Mesothelial cell of epicardium (in vitro differentiated cells): ENCODE measurements at regions not wholly inside any gene's neighbourhood (a gene's known extent, or its start where the extent isn't known, plus 50 kb on each side); places are given as distances from the start of the nearest gene placed in this dataset.

Experiments
- DNase-seq, 2 experiments: peaks; one replicate each; pipeline ENCODE4 v3.0.0; 2021; ENCODE audit warnings: low spot score in 2 of 2; ENCODE audit not compliant: unreplicated experiment in 2 of 2
- H3K27ac Mint-ChIP-seq: 2 replicates; pipeline ENCODE4 v1.8.0; 2021; ENCODE audit warnings: mixed read lengths
- H3K27me3 Mint-ChIP-seq: 2 replicates; pipeline ENCODE4 v1.8.0; 2021; ENCODE audit warnings: low read depth, mixed read lengths
- H3K36me3 Mint-ChIP-seq: 2 replicates; pipeline ENCODE4 v1.8.0; 2021; ENCODE audit warnings: mixed read lengths
- H3K4me1 Mint-ChIP-seq: 2 replicates; pipeline ENCODE4 v1.8.0; 2021; ENCODE audit warnings: mixed read lengths
- H3K4me3 Mint-ChIP-seq: 2 replicates; pipeline ENCODE4 v1.8.0; 2021; ENCODE audit warnings: mild to moderate bottlenecking, moderate library complexity, mixed read lengths
- H3K9me3 Mint-ChIP-seq: 2 replicates; pipeline ENCODE4 v1.8.0; 2021; ENCODE audit warnings: mixed read lengths
- TF ChIP-seq, protein P1 (sequence below): fragments of 200-600 bp; sonication (generic); IDR thresholded peaks from one replicate; pipeline ENCODE4 v1.5.0; 2021; ENCODE audit warnings: antibody characterized with exemption; ENCODE audit not compliant: unreplicated experiment

- Mint-ChIP-seq H3K36me3 (no peaks in the 10 kb centered on the region), H3K4me3 (no peak overlapping the region), H3K27ac (no peak overlapping the region), H3K9me3 (peaks cover 37% of the 10 kb centered on the region), H3K27me3 (no peaks in the 10 kb centered on the region), H3K4me1 (peaks cover 5% of the 10 kb centered on the region)
- no peak for DNase-seq
- TF ChIP-seq, protein P1, sequence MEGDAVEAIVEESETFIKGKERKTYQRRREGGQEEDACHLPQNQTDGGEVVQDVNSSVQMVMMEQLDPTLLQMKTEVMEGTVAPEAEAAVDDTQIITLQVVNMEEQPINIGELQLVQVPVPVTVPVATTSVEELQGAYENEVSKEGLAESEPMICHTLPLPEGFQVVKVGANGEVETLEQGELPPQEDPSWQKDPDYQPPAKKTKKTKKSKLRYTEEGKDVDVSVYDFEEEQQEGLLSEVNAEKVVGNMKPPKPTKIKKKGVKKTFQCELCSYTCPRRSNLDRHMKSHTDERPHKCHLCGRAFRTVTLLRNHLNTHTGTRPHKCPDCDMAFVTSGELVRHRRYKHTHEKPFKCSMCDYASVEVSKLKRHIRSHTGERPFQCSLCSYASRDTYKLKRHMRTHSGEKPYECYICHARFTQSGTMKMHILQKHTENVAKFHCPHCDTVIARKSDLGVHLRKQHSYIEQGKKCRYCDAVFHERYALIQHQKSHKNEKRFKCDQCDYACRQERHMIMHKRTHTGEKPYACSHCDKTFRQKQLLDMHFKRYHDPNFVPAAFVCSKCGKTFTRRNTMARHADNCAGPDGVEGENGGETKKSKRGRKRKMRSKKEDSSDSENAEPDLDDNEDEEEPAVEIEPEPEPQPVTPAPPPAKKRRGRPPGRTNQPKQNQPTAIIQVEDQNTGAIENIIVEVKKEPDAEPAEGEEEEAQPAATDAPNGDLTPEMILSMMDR, result no peak
Measured at GRCh38 chrX:9164086-9164485, 130.2 kb upstream of the FAM9B start.

GRCh38 chrX:9164533-9165426, 130.9 kb upstream of the FAM9B start:
- Mint-ChIP-seq H3K9me3 (peaks cover 37% of the 10 kb centered on the region), H3K36me3 (no peaks in the 10 kb centered on the region), H3K27ac (no peak overlapping the region), H3K27me3 (no peaks in the 10 kb centered on the region), H3K4me1 (peaks cover 5% of the 10 kb centered on the region), H3K4me3 (no peak overlapping the region)
- DNase-seq, result no peak
- TF ChIP-seq, protein P1, result no peak

- DNase-seq, result no peak
- Mint-ChIP-seq H3K27me3 (no peaks in the 10 kb centered on the region), H3K27ac (no peak overlapping the region), H3K36me3 (no peaks in the 10 kb centered on the region), H3K4me1 (peaks cover 5% of the 10 kb centered on the region), H3K4me3 (no peak overlapping the region), H3K9me3 (peaks cover 27% of the 10 kb centered on the region)
- TF ChIP-seq, protein P1, result no peak
Measured at GRCh38 chrX:9166584-9166944, 132.6 kb upstream of the FAM9B start.

- Mint-ChIP-seq H3K9me3 (peaks cover 20% of the 10 kb centered on the region), H3K27me3 (no peaks in the 10 kb centered on the region), H3K4me3 (no peak overlapping the region), H3K27ac (no peak overlapping the region), H3K36me3 (no peaks in the 10 kb centered on the region), H3K4me1 (no peaks in the 10 kb centered on the region)
- no peak for DNase-seq
- TF ChIP-seq, protein P1, result no peak
Measured at GRCh38 chrX:9171841-9172463, 138.0 kb upstream of the FAM9B start.

DNA sequence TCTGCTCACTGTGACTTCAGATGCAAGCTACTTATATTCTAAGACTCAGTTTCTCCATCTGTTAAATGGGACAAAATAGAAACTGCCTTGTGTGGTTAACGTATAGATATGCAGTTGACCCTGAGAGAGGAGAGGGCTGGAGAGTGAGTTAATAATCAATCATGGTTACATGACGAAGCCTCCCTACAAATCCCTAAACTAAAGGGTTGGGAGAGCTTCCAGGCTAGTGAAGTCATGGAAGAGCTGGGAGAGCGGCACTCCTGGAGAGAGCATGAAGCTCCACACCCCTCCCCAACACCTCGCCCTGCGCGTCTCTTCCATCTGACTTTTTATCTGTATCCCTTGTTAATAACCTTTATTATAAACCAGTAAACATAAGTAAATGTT, 138.5 kb upstream of the FAM9B start:
- TF ChIP-seq, protein P1, result no peak
- Mint-ChIP-seq H3K4me3 (no peak overlapping the region), H3K27ac (no peak overlapping the region), H3K27me3 (no peaks in the 10 kb centered on the region), H3K9me3 (peaks cover 19% of the 10 kb centered on the region), H3K4me1 (no peaks in the 10 kb centered on the region), H3K36me3 (no peaks in the 10 kb centered on the region)
- no peak for DNase-seq
